Mucosa of gallbladder (tissue), 1 donor: ENCODE measurements at regions not wholly inside any gene's neighbourhood (a gene's known extent, or its start where the extent isn't known, plus 50 kb on each side); places are given as distances from the start of the nearest gene placed in this dataset.
"Not testable (repeated sequence)": the region's sequence is repeated elsewhere in the genome, so short reads cannot be mapped to it uniquely, and the experiment has no call there.

Experiments used
- DNase-seq: peaks from one replicate; pipeline ENCODE4 v3.0.0-alpha.2; 2020; ENCODE audit warnings: low spot score
- donor health status: DM: no; HTN: no; CAD: no.

- no peak for DNase-seq
Observed at GRCh38 chr5:28703651-28704260, 1665.4 kb upstream of the CDH9 start.

- DNase-seq: no peak
Observed at GRCh38 chr5:28691526-28691925, 1653.1 kb upstream of the CDH9 start.

GRCh38 chr5:28685794-28686193, 1647.4 kb upstream of the CDH9 start:
- no peak for DNase-seq

GRCh38 chr5:28678899-28679298, 1640.5 kb upstream of the CDH9 start:
- no peak for DNase-seq

- no peak for DNase-seq
Observed at GRCh38 chr5:28666110-28666509, 1627.7 kb upstream of the CDH9 start.

- no peak for DNase-seq
Observed at GRCh38 chr5:28648108-28648507, 1609.7 kb upstream of the CDH9 start.

- no peak for DNase-seq
Observed at GRCh38 chr5:28632607-28633006, 1594.2 kb upstream of the CDH9 start.

GRCh38 chr5:28603869-28604268, 1565.5 kb upstream of the CDH9 start:
- DNase-seq: no peak

GRCh38 chr5:28602429-28602828, 1564.0 kb upstream of the CDH9 start:
- no peak for DNase-seq

- not testable (repeated sequence) for DNase-seq
Observed at GRCh38 chr5:28596707-28597106, 1558.3 kb upstream of the CDH9 start.

GRCh38 chr5:28580616-28581015, 1542.2 kb upstream of the CDH9 start:
- no peak for DNase-seq

- no peak for DNase-seq
Observed at GRCh38 chr5:28576022-28576421, 1537.6 kb upstream of the CDH9 start.

- DNase-seq: no peak
Observed at GRCh38 chr5:28575368-28575767, 1537.0 kb upstream of the CDH9 start.

- no peak for DNase-seq
Observed at GRCh38 chr5:28574606-28575005, 1536.2 kb upstream of the CDH9 start.

- DNase-seq: no peak
Observed at GRCh38 chr5:28567048-28567447, 1528.7 kb upstream of the CDH9 start.

- DNase-seq: no peak
Observed at GRCh38 chr5:28561522-28561921, 1523.1 kb upstream of the CDH9 start.

- DNase-seq: no peak
Observed at GRCh38 chr5:28558196-28558595, 1519.8 kb upstream of the CDH9 start.

GRCh38 chr5:28557114-28557513, 1518.7 kb upstream of the CDH9 start:
- no peak for DNase-seq

GRCh38 chr5:28549588-28549987, 1511.2 kb upstream of the CDH9 start:
- DNase-seq: no peak

- no peak for DNase-seq
Observed at GRCh38 chr5:28548856-28549255, 1510.5 kb upstream of the CDH9 start.

GRCh38 chr5:28544501-28544900, 1506.1 kb upstream of the CDH9 start:
- no peak for DNase-seq

- no peak for DNase-seq
Observed at GRCh38 chr5:28543473-28544098, 1505.2 kb upstream of the CDH9 start.

GRCh38 chr5:28542987-28543386, 1504.6 kb upstream of the CDH9 start:
- DNase-seq: no peak
